H9 (cell line): ENCODE measurements at regions not wholly inside any gene's neighbourhood (a gene's known extent, or its start where the extent isn't known, plus 50 kb on each side); places are given as distances from the start of the nearest gene placed in this dataset.

Experiments used
- DNase-seq: peaks from one replicate; pipeline ENCODE4 v3.0.0-alpha.2; 2017
- H2AFZ ChIP-seq: one replicate; pipeline ENCODE4 v1.6.1; 2013; ENCODE audit warnings: mild to moderate bottlenecking, low read length, control low read depth, moderate library complexity
- H2AK5ac ChIP-seq: 2 replicates; pipeline ENCODE4 v1.6.1; 2013; ENCODE audit warnings: low read length, control low read depth, mixed read lengths; ENCODE audit not compliant: insufficient read length
- H2BK120ac ChIP-seq: one replicate; pipeline ENCODE4 v1.6.1; 2013; ENCODE audit warnings: low read depth, mild to moderate bottlenecking, low read length, control low read depth, inconsistent platforms; ENCODE audit not compliant: poor library complexity, severe bottlenecking
- H2BK12ac ChIP-seq: 2 replicates; pipeline ENCODE4 v1.6.1; 2013; ENCODE audit warnings: low read length, control low read depth, mixed read lengths, low read depth; ENCODE audit not compliant: insufficient read length
- H2BK15ac ChIP-seq: 2 replicates; pipeline ENCODE4 v1.6.1; 2013; ENCODE audit warnings: low read depth, low read length, control low read depth
- H2BK20ac ChIP-seq: one replicate; pipeline ENCODE4 v1.6.1; 2013; ENCODE audit warnings: low read depth, mild to moderate bottlenecking, low read length, control low read depth, inconsistent platforms; ENCODE audit not compliant: poor library complexity, severe bottlenecking
- H2BK5ac ChIP-seq: 2 replicates; pipeline ENCODE4 v1.6.1; 2013; ENCODE audit warnings: low read length, control low read depth, mixed read lengths; ENCODE audit not compliant: insufficient read length
- H3K14ac ChIP-seq: 2 replicates; pipeline ENCODE4 v1.6.1; 2013; ENCODE audit warnings: low read length, control low read depth; ENCODE audit not compliant: insufficient read depth
- H3K18ac ChIP-seq: 2 replicates; pipeline ENCODE4 v1.6.1; 2013; ENCODE audit warnings: low read depth, mild to moderate bottlenecking, mixed read lengths, low read length, control low read depth; ENCODE audit not compliant: insufficient read length
- H3K23ac ChIP-seq: 2 replicates; pipeline ENCODE4 v1.6.1; 2013; ENCODE audit warnings: low read length, control low read depth, mixed read lengths, low read depth; ENCODE audit not compliant: insufficient read length
- H3K23me2 ChIP-seq: 2 replicates; pipeline ENCODE4 v1.6.1; 2013; ENCODE audit warnings: low read depth, mild to moderate bottlenecking, mixed read lengths, low read length, control low read depth; ENCODE audit not compliant: insufficient read length, poor library complexity, severe bottlenecking
- H3K27ac ChIP-seq: 2 replicates; pipeline ENCODE4 v1.5.1; 2013; ENCODE audit warnings: low read length, control low read depth, mixed read lengths, low read depth; ENCODE audit not compliant: insufficient read length
- H3K27me3 ChIP-seq: 2 replicates; pipeline ENCODE4 v1.6.1; 2013; ENCODE audit warnings: low read length, control low read depth, inconsistent platforms; ENCODE audit not compliant: insufficient read depth
- H3K4ac ChIP-seq: 2 replicates; pipeline ENCODE4 v1.6.1; 2013; ENCODE audit warnings: low read depth, mild to moderate bottlenecking, control low read depth, inconsistent platforms, low read length, moderate library complexity
- H3K4me1 ChIP-seq: 2 replicates; pipeline ENCODE4 v1.6.1; 2013; ENCODE audit warnings: low read length, control low read depth, inconsistent platforms; ENCODE audit not compliant: insufficient read depth
- H3K4me2 ChIP-seq: 2 replicates; pipeline ENCODE4 v1.6.1; 2013; ENCODE audit warnings: low read length, control low read depth, mixed read lengths; ENCODE audit not compliant: insufficient read length, insufficient read depth
- H3K56ac ChIP-seq: 2 replicates; pipeline ENCODE4 v1.6.1; 2013; ENCODE audit warnings: low read depth, mild to moderate bottlenecking, mixed read lengths, low read length, control low read depth; ENCODE audit not compliant: insufficient read length
- H3K79me1 ChIP-seq: 2 replicates; pipeline ENCODE4 v1.6.1; 2013; ENCODE audit warnings: low read depth, mild to moderate bottlenecking, moderate library complexity, low read length, control low read depth, inconsistent platforms; ENCODE audit not compliant: insufficient read depth, poor library complexity, severe bottlenecking
- H3K79me2 ChIP-seq: 2 replicates; pipeline ENCODE4 v1.6.1; 2013; ENCODE audit warnings: low read length, control low read depth, inconsistent platforms; ENCODE audit not compliant: insufficient read depth
- H3K9ac ChIP-seq: 2 replicates; pipeline ENCODE4 v1.6.1; 2013; ENCODE audit warnings: low read length, control low read depth, mixed read lengths; ENCODE audit not compliant: insufficient read length; ENCODE audit errors: extremely low read depth
- H3K9me3 ChIP-seq: one replicate; pipeline ENCODE4 v1.6.1; 2013; ENCODE audit warnings: low read depth, low read length, inconsistent platforms; ENCODE audit not compliant: control insufficient read depth
- H3T11ph ChIP-seq: one replicate; pipeline ENCODE4 v1.6.1; 2013; ENCODE audit warnings: mild to moderate bottlenecking, low read length, control low read depth, inconsistent platforms
- H4K20me1 ChIP-seq: one replicate; pipeline ENCODE4 v1.6.1; 2013; ENCODE audit not compliant: control insufficient read depth, insufficient read length, insufficient read depth
- H4K5ac ChIP-seq: 2 replicates; pipeline ENCODE4 v1.6.1; 2013; ENCODE audit warnings: low read depth, mild to moderate bottlenecking, mixed read lengths, low read length, control low read depth; ENCODE audit not compliant: insufficient read length
- H4K8ac ChIP-seq: replicated peaks from 2 replicates; pipeline ENCODE4 v1.6.1; 2013; ENCODE audit warnings: low read length, control low read depth, mixed read lengths, low read depth; ENCODE audit not compliant: insufficient read length
- H4K91ac ChIP-seq: 2 replicates; pipeline ENCODE4 v1.6.1; 2013; ENCODE audit warnings: low read depth, mild to moderate bottlenecking, moderate library complexity, mixed read lengths, low read length, control low read depth; ENCODE audit not compliant: insufficient read length
- H3K27ac Mint-ChIP-seq, 3 experiments: 2 replicates in 2 of 3; 3 replicates in 1 of 3; pipeline ENCODE4 v1.8.0; 2020 to 2021; ENCODE audit warnings: mixed read lengths in 3 of 3, mild to moderate bottlenecking in 1 of 3, moderate library complexity in 1 of 3
- H3K27me3 Mint-ChIP-seq: 2 replicates; pipeline ENCODE4 v1.8.0; 2021; ENCODE audit warnings: low read depth, mild to moderate bottlenecking, moderate library complexity, mixed read lengths
- H3K36me3 Mint-ChIP-seq, 3 experiments: 2 replicates in 2 of 3; 3 replicates in 1 of 3; pipeline ENCODE4 v1.8.0; 2020 to 2021; ENCODE audit warnings: low read depth in 3 of 3, mixed read lengths in 3 of 3; ENCODE audit not compliant: insufficient read depth in 1 of 3
- H3K4me1 Mint-ChIP-seq, 2 experiments: 2 replicates each; pipeline ENCODE4 v1.8.0; 2020; ENCODE audit warnings: mixed read lengths in 2 of 2
- H3K4me3 Mint-ChIP-seq, 2 experiments: 2 replicates in 1 of 2; 3 replicates in 1 of 2; pipeline ENCODE4 v1.8.0; 2020 to 2021; ENCODE audit warnings: mild to moderate bottlenecking in 2 of 2, mixed read lengths in 2 of 2, moderate library complexity in 1 of 2
- H3K9me3 Mint-ChIP-seq, 2 experiments: 2 replicates in 1 of 2; 3 replicates in 1 of 2; pipeline ENCODE4 v1.8.0; 2020; ENCODE audit warnings: mild to moderate bottlenecking in 2 of 2, mixed read lengths in 2 of 2, moderate library complexity in 1 of 2
- CTCF ChIP-seq: fragments of 200-600 bp; sonication (generic); conservative IDR thresholded peaks from 3 replicates; pipeline ENCODE4 v1.8.0; 2021; ENCODE audit warnings: antibody characterized with exemption, mild to moderate bottlenecking
- WGBS: extraction: QIAGEN DNeasy Blood & Tissue Kit; methylation state at CpG from one replicate; pipeline ENCODE4 v1.1.7; 2013; ENCODE audit warnings: missing lambda C conversion rate, low lambda C conversion rate, mixed read lengths; ENCODE audit not compliant: insufficient read length; ENCODE audit errors: extremely low coverage; 5-methylcytosine and 5-hydroxymethylcytosine counted together

GRCh38 chr4:3348621-3349020 lies 55.8 kb downstream of the RGS12 start:
- Histone ChIP-seq H2BK20ac (no peak overlapping the region), H4K5ac (no peak overlapping the region), H2BK120ac (no peak overlapping the region), H3K27me3 (no peaks in the 10 kb centered on the region), H3K14ac (no peak overlapping the region), H3K56ac (no peak overlapping the region), H4K8ac (no peak overlapping the region), H4K91ac (no peak overlapping the region), H3K4ac (no peak overlapping the region), H3T11ph (no peak overlapping the region), H2BK5ac (no peak overlapping the region), H3K18ac (no peak overlapping the region), H3K9me3 (no peaks in the 10 kb centered on the region), H3K23ac (no peak overlapping the region), H2AFZ (no peak overlapping the region), H3K9ac (no peak overlapping the region), H3K79me1 (no peaks in the 10 kb centered on the region), H3K79me2 (no peaks in the 10 kb centered on the region), H4K20me1 (no peaks in the 10 kb centered on the region), H2BK12ac (no peak overlapping the region), H3K4me2 (no peak overlapping the region), H2BK15ac (no peak overlapping the region), H3K23me2 (no peaks in the 10 kb centered on the region), H3K27ac (no peak overlapping the region), H2AK5ac (no peak overlapping the region), H3K4me1 (peaks cover 3% of the 10 kb centered on the region; the same call in 1 of the 2 replicates)
- Mint-ChIP-seq H3K4me1 (peaks cover 13% of the 10 kb centered on the region in 2 experiments), H3K4me3 (no peak overlapping the region), H3K36me3 (peaks cover 0 to 11% (median 5%) of the 10 kb centered on the region in 3 experiments; a peak in 4 of 7 replicates), H3K27ac (peak overlapping the region in 1 of 3 experiments; percentile 9; a peak in 2 of 7 replicates), H3K9me3 (peaks cover 0 to 4% of the 10 kb centered on the region in 2 experiments; a peak in 3 of 5 replicates), H3K27me3 (no peaks in the 10 kb centered on the region)
- no peak for TF ChIP-seq CTCF
- no CpG with 5 or more reads among the region's 7 CpGs for WGBS
- DNase-seq, result no peak
